HG03139 (cell line): ENCODE measurements at regions not wholly inside any gene's neighbourhood (a gene's known extent, or its start where the extent isn't known, plus 50 kb on each side); places are given as distances from the start of the nearest gene placed in this dataset.
"Not testable (repeated sequence)": the region's sequence is repeated elsewhere in the genome, so short reads cannot be mapped to it uniquely, and the experiment has no call there.

Experiments
- ATAC-seq: cut with Tn5 transposase; IDR thresholded peaks from one replicate; pipeline ENCODE4 v1.9.1; 2021; ENCODE audit not compliant: unreplicated experiment

GRCh38 chr20:5492937-5493336 is 117.9 kb downstream of the GPCPD1 start:
- no peak for ATAC-seq

GRCh38 chr20:5491455-5491854 is 119.4 kb downstream of the GPCPD1 start:
- ATAC-seq: no peak

- no peak for ATAC-seq
Observed at GRCh38 chr20:5489601-5490000, 121.2 kb downstream of the GPCPD1 start.

- ATAC-seq: no peak
Observed at GRCh38 chr20:5488823-5489222, 122.0 kb downstream of the GPCPD1 start.

- ATAC-seq: no peak
Observed at GRCh38 chr20:5486377-5487054, 124.3 kb downstream of the GPCPD1 start.

- no peak for ATAC-seq
Observed at GRCh38 chr20:5484926-5485325, 125.9 kb downstream of the GPCPD1 start.

- ATAC-seq: no peak
Observed at GRCh38 chr20:5484346-5484745, 126.5 kb downstream of the GPCPD1 start.

GRCh38 chr20:5482791-5483190 is 128.0 kb downstream of the GPCPD1 start:
- no peak for ATAC-seq

GRCh38 chr20:5481872-5482271 is 128.9 kb downstream of the GPCPD1 start:
- no peak for ATAC-seq

- no peak for ATAC-seq
Observed at GRCh38 chr20:5480824-5481600, 129.8 kb downstream of the GPCPD1 start.

- ATAC-seq: no peak
Observed at GRCh38 chr20:5474646-5475550, 135.9 kb downstream of the GPCPD1 start.

GRCh38 chr20:5471866-5472265 is 138.9 kb downstream of the GPCPD1 start:
- ATAC-seq: not testable (repeated sequence)

- no peak for ATAC-seq
Observed at GRCh38 chr20:5471368-5471767, 139.4 kb downstream of the GPCPD1 start.

- no peak for ATAC-seq
Observed at GRCh38 chr20:5470943-5471342, 139.9 kb downstream of the GPCPD1 start.

- no peak for ATAC-seq
Observed at GRCh38 chr20:5470458-5470857, 140.3 kb downstream of the GPCPD1 start.

- no peak for ATAC-seq
Observed at GRCh38 chr20:5469111-5469510, 141.7 kb downstream of the GPCPD1 start.

- no peak for ATAC-seq
Observed at GRCh38 chr20:5467086-5467485, 143.7 kb downstream of the GPCPD1 start.

GRCh38 chr20:5465604-5465927 is 145.2 kb downstream of the GPCPD1 start:
- ATAC-seq: no peak

- ATAC-seq: no peak
Observed at GRCh38 chr20:5464901-5465603, 145.8 kb downstream of the GPCPD1 start.

GRCh38 chr20:5463007-5463686 is 146.4 kb upstream of the PROKR2 start:
- ATAC-seq: no peak
